ENCODE measurements at regions not wholly inside any gene's neighbourhood (a gene's known extent, or its start where the extent isn't known, plus 50 kb on each side); places are given as distances from the start of the nearest gene placed in this dataset.

DNA sequence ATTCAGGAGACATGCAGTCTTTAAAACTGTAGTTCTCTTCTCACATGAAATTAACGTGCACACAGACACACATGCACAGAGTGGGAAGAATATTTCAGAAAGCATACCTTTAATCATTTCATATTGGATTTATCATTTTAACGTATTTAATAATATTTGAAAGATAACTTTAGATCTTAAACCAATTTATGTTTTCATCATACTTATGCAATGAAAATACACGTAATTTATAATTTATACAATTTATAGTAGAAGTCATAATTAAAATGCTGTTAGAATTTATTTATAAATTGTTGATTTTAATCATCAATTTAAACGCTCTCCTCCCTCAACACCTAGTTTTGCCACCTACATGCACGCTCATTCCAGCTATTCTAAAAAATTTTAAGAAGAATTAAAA, 894.9 kb upstream of the CTNND2 start:
- H2BK120ac ChIP-seq (replicated peaks; ENCODE audit: low read depth, low read length), result no peak overlapping the region
- no peak overlapping the region for H3K23ac ChIP-seq (ENCODE audit: insufficient read length)
- no peaks in the 10 kb centered on the region for H3K23me2 ChIP-seq (ENCODE audit: low read depth, low read length)
- 82% methylated on average over 5 of the region's 5 CpGs; no CpG with 5 or more reads in 1 of the 2 experiments for WGBS, 2 experiments (ENCODE audit: extremely low coverage in 1 of 2, insufficient coverage in 1 of 2, insufficient read length in 1 of 2, insufficient replicate concordance in 2 of 2, low coverage in 1 of 2, low lambda C conversion rate in 2 of 2, missing lambda C conversion rate in 1 of 2)
- DNase-seq (ENCODE audit: low read depth in 1 of 2, low spot score in 2 of 2), result no peak
- no peak overlapping the region for H3K4me2 ChIP-seq (ENCODE audit: insufficient read depth in 1 of 2, low read depth in 2 of 2, low read length in 2 of 2)
- no peaks in the 10 kb centered on the region for H3K79me1 ChIP-seq (ENCODE audit: low read depth, low read length)
- H3K4me3 ChIP-seq (ENCODE audit: extremely low read depth in 1 of 4, insufficient read depth in 2 of 4, low read depth in 3 of 4, low read length in 4 of 4), result no peak overlapping the region
- H4K8ac ChIP-seq (ENCODE audit: extremely low read depth, insufficient read depth, low read length), result no peak overlapping the region
- no peak for FAIRE-seq
- H2BK5ac ChIP-seq (ENCODE audit: low read depth, low read length), result no peak overlapping the region
- H3K56ac ChIP-seq (replicated peaks; ENCODE audit: insufficient read length, low read depth, low read length), result no peak overlapping the region
- H2AFZ ChIP-seq (ENCODE audit: low read length), result no peak overlapping the region
- H3K18ac ChIP-seq (ENCODE audit: extremely low read depth, low read length), result no peak overlapping the region
- no peak overlapping the region for H3K9ac ChIP-seq (replicated peaks in 1 of 4; ENCODE audit: extremely low read depth in 1 of 4, low read depth in 3 of 4, low read length in 3 of 4)
- no peaks in the 10 kb centered on the region for H3K79me2 ChIP-seq (ENCODE audit: control insufficient read depth in 1 of 2, insufficient read depth in 2 of 2, low read length in 2 of 2)
- H2AK5ac ChIP-seq (ENCODE audit: low read depth, low read length), result no peak overlapping the region
- POLR2A ChIA-PET (ENCODE audit: partially characterized antibody), result no interaction called here
- no peak overlapping the region for H4K5ac ChIP-seq (ENCODE audit: insufficient read length, low read depth, low read length)
- no peak overlapping the region for H2BK12ac ChIP-seq (ENCODE audit: low read depth, low read length)
- no peak overlapping the region for H2BK15ac ChIP-seq (ENCODE audit: low read length)
- CTCF ChIA-PET (ENCODE audit: partially characterized antibody), result interaction anchor here (0.6 to 0.9 kb wide), 2 partner anchors 27 to 1157 kb away, joined by 3 read pairs; no protein-coding TSS in a partner anchor
- H3K27me3 ChIP-seq (replicated peaks in 1 of 4; ENCODE audit: control insufficient read depth in 3 of 4, extremely low read depth in 1 of 4, insufficient read depth in 3 of 4, low read length in 3 of 4), result no peaks in the 10 kb centered on the region
- no peak overlapping the region for H2BK20ac ChIP-seq (ENCODE audit: low read length)
- peaks cover 0 to 16% of the 10 kb centered on the region in 2 experiments; a peak in 2 of 4 replicates for H3K9me3 ChIP-seq (ENCODE audit: insufficient read depth in 2 of 2, low read depth in 1 of 2, low read length in 1 of 2)
- no peaks in the 10 kb centered on the region for H3K4me1 ChIP-seq (replicated peaks in 1 of 4; ENCODE audit: control insufficient read depth in 3 of 4, insufficient read depth in 4 of 4, low read length in 3 of 4)
- no peak overlapping the region for H3K27ac ChIP-seq (ENCODE audit: low read depth, low read length)
- H3K14ac ChIP-seq (ENCODE audit: insufficient read length), result no peak overlapping the region
- no peaks in the 10 kb centered on the region; a peak in 1 of 8 replicates for H3K36me3 ChIP-seq (ENCODE audit: control insufficient read depth in 2 of 4, insufficient read depth in 4 of 4, low read length in 3 of 4)
- H4K91ac ChIP-seq (replicated peaks; ENCODE audit: insufficient read length, low read length), result no peak overlapping the region
- no peaks in the 10 kb centered on the region for H4K20me1 ChIP-seq (replicated peaks in 1 of 2; ENCODE audit: control insufficient read depth in 1 of 2, insufficient read depth in 2 of 2, low read length in 2 of 2)
- H3K4ac ChIP-seq (replicated peaks; ENCODE audit: insufficient read length, low read depth, low read length), result no peak overlapping the region
- no peak for TF ChIP-seq TAF1 (IDR thresholded peaks at IDR 0.05; ENCODE audit: low read depth, low read length)
- TF ChIP-seq CHD2 (IDR thresholded peaks at IDR 0.05; ENCODE audit: low read length), result no peak
- TF ChIP-seq SP2 (IDR thresholded peaks at IDR 0.05; ENCODE audit: low read length), result no peak
- no peak for TF ChIP-seq SP1 (IDR thresholded peaks at IDR 0.05; ENCODE audit: low read depth, low read length)
- TF ChIP-seq KDM5A (IDR thresholded peaks at IDR 0.05; ENCODE audit: low read length), result no peak
- no peak for TF ChIP-seq POU5F1 (IDR thresholded peaks at IDR 0.05; ENCODE audit: low read depth, low read length)
- TF ChIP-seq EP300 (IDR thresholded peaks at IDR 0.05; ENCODE audit: borderline replicate concordance in 1 of 2, low read depth in 2 of 2, low read length in 2 of 2), result no peak
- TF ChIP-seq TCF12 (IDR thresholded peaks at IDR 0.05; ENCODE audit: low read depth, low read length), result no peak
- TF ChIP-seq RAD21 (IDR thresholded peaks at IDR 0.05 in 1 of 2, conservative IDR thresholded peaks at IDR 0.05 in 1 of 2; ENCODE audit: low read depth in 2 of 2, low read length in 2 of 2), result no peak
- TF ChIP-seq SRF (IDR thresholded peaks at IDR 0.05; ENCODE audit: low read depth, low read length), result no peak
- TF ChIP-seq CREB1 (IDR thresholded peaks at IDR 0.05), result no peak
- TF ChIP-seq SIX5 (IDR thresholded peaks at IDR 0.05; ENCODE audit: low read depth, low read length), result no peak
- TF ChIP-seq, protein P1, sequence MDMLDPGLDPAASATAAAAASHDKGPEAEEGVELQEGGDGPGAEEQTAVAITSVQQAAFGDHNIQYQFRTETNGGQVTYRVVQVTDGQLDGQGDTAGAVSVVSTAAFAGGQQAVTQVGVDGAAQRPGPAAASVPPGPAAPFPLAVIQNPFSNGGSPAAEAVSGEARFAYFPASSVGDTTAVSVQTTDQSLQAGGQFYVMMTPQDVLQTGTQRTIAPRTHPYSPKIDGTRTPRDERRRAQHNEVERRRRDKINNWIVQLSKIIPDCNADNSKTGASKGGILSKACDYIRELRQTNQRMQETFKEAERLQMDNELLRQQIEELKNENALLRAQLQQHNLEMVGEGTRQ (IDR thresholded peaks at IDR 0.05; ENCODE audit: low read length), result no peak
- TF ChIP-seq BRCA1 (IDR thresholded peaks at IDR 0.05; ENCODE audit: low read depth, low read length), result no peak
- no peak for TF ChIP-seq JUN (IDR thresholded peaks at IDR 0.05; ENCODE audit: low read depth, low read length)

Data from H1 (cell line).